GM21619 (cell line): ENCODE measurements at regions not wholly inside any gene's neighbourhood (a gene's known extent, or its start where the extent isn't known, plus 50 kb on each side); places are given as distances from the start of the nearest gene placed in this dataset.

Experiments
- ATAC-seq: cut with Tn5 transposase; IDR thresholded peaks from one replicate; pipeline ENCODE4 v1.9.1; 2021; ENCODE audit not compliant: unreplicated experiment

GRCh38 chr2:19045151-19045550 is 313.3 kb downstream of the OSR1 start:
- no peak for ATAC-seq

GRCh38 chr2:19043893-19044292 is 314.5 kb downstream of the OSR1 start:
- ATAC-seq, result no peak

GRCh38 chr2:19041434-19042041 is 316.9 kb downstream of the OSR1 start:
- ATAC-seq, result no peak

DNA sequence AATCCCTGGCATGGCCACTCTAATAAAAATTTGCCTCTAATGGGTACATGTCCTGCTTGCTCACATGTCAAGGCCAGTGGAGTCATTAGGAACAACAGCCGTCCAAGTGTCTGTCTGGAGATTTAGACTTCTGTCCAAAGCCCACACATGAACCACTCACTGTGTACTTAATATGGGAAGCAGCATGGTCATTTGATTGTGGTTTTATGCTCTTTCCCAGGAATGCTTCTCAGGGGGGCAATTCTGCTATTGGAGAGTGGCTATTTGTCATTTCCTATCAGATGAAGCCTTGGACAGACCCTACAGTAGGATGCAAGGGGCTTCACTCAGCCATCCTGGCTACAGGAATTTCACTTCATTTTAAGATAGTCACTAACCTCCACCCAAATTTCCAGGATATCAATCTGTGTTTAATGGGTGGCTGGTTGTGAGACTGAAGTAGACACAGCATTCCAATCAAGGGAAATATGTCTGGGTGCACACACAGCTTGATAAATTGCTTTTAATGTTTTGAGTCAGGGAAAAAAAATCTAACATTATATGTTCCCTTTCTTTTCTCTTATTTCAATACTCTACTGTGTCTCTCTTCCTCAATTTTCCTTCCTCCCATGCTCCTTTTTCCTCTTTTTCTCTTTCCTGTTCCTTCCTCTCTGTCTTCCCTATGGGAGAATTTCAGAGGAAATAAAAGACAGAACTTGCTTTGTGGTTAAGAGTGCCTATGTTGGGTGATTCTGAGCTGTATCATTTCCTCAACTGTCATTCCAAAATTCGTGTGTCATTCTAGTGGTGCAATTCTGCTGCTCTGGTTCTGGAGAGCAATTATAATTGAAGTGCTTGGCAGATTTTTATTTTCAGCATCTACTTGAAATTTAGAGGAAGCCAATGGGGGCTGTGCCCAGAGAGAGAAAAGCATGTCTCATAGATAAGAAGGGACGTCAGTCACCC is 320.1 kb downstream of the OSR1 start:
- ATAC-seq, result no peak

DNA sequence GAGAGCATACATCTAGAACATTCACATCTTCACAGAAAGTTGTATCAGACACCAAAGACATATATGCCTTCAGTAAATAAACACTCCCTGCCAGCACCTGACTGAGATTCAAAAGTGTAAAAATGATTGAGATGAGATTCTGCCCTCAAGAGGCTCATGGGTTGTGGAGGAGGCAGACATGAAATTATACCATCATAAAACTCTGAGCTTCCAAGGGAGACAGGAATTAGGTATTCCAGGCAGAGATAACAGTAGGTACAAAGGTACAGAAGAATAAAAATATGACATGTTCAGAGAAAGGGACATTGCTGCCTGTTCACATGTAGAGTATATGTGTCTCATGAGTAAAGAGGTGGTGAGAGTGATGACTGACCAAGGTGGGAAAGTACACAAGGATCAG is 322.3 kb downstream of the OSR1 start:
- ATAC-seq, result no peak

DNA sequence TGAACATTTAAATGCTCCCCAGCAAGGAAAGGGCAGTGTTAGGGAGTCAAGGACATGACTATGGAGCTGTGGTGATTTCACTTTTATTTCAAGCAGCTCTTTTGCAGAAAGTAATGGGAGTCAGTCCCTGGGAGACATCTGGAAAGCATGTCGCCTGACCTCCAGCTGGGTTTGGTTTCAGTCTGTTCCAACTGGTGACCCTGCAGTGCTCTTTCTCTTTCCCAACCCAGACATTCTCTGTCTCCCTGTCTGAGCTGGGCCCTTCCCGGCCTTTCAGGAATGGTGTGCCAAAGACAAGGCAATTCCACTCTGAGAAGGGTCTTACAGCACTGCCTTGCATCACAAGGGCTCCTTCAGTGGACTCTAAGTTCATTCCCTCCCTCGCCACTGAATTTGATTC is 323.2 kb downstream of the OSR1 start:
- no peak for ATAC-seq

- ATAC-seq, result no peak
Observed at GRCh38 chr2:19033240-19033639, 325.2 kb downstream of the OSR1 start.

DNA sequence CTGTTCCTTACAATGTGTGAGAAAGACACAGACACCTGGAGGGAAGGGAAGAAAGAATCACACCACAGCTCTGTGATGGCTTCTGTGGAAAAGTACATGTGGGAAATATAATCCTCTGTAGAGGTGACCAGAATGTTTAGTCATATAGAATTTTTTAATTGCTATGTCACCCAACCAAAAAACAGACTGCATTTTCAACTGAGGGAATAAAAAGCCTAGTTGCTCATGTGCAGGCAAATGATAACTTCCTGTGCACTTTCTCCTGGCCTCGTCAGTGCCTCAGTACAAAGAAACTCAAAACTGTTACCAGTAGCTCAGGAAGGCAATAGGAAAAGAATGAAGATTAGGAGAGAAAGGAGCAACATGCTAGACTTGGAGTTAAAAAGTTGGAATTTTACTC is 326.8 kb downstream of the OSR1 start:
- no peak for ATAC-seq

- ATAC-seq, result no peak
Observed at GRCh38 chr2:19029655-19030054, 328.8 kb downstream of the OSR1 start.

DNA sequence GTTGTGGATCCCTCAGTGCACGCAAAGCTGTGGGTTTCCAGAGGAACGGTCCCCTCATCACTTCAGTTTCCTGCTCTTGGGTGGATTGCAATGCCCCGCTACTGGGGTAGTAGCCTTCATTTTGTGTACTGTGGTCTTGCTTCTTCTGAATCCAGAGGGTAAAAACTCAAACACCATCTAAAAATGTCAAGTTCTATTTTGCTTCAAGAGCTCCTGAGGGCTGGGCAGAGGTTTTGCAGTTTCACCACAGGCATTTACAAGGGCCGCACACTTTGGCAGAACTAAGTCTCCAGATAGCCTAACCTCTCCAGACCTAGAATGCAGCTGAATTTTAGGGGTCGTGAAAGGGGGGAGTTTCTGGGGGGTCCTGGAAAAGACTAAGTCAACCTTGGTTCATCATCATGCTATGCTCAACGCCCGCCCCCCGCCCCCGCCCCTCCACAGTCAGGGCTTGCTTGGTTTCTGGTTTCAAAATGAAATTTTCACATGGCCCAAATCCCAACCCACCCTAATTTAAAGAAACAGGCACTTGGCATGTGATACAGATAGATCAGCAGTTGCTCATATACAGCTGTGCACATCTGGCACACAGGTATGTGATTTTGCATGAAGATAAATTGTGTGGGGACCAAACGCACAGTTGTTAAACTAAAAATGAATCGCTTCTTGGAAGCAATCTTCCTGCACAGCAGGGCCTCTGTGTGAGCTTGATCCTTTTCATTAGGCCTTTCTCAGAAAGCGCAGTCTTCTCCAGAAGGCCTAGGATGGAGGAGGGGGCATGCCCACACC is 329.6 kb downstream of the OSR1 start:
- no peak for ATAC-seq

DNA sequence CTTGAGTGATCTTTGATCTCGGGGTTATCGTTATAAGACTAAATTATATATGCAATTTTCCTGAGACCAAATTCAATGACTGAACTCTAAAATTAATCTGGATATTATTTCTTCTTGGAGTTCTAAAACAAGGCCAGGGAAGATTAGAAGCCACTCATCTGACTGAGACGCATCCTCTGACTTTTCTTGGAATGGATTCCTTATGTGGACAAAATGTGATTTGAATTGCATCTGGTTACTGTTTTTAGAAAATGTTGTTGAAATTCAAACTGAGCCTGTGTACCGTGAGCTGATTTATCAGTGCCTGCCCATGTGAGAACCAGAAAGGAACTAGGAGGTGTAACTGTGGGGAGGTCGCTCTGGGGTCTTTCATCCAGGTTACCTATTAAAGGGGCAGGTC is 330.8 kb downstream of the OSR1 start:
- ATAC-seq, result no peak

DNA sequence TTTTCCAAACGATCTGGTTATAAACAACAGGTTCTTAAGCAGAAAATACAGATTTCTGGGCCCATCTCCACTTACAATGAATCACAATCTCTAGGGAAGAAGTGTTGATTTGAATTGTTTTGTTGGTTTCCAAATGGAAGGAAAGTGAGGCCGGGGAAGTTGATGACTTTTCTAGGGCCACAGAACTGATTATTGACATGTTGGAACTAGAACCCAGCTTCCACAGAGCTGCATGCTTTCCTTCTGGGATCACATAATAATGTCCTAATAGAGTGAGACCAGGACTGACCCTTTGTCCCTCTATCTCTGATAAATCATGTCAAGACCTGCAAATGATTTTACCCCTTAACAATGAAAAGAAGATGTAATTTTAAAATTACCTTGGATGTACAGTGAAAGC is 332.2 kb downstream of the OSR1 start:
- ATAC-seq, result no peak

GRCh38 chr2:19022334-19022733 is 336.1 kb downstream of the OSR1 start:
- ATAC-seq, result no peak

DNA sequence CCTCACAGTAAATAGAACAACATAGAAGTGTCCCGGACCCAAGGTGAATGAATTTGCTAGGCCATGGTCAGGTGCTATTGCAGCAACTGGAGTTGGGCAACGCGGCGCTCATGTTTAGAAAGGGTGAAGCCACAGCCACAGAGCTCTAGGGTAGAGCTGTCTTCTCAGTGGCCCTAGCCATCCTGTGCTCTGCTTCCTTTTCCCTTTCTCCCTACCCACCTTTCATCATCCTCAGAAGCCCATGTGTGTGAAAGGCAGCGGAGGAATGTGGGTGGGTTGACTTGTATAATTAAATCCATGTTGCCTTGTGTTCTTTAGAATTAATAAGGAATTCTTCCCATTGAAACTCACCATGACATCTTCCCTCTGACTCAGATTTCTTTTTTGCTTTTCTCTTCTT is 336.7 kb downstream of the OSR1 start:
- no peak for ATAC-seq

GRCh38 chr2:19021100-19021476 is 337.3 kb downstream of the OSR1 start:
- no peak for ATAC-seq

GRCh38 chr2:19020144-19021099 is 338.0 kb downstream of the OSR1 start:
- no peak for ATAC-seq

DNA sequence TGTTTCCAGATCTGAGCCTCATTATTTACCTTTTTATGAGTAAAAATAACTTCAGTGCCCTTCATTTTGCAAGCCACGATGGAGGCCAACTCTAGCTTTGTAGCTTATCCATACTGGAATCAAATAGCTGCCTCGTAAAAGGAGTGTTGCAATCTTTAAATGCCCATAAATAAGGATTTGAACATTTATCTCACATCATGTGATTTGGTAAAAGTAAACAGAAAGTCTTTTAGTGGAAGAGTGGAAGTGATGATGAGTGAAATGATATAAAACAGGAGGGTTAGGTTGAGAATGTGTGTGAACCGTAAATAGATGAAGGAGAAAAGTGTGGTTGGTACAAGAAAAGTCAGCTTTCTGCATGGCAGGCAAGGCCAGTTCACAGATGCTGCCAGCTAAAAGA is 348.9 kb downstream of the OSR1 start:
- no peak for ATAC-seq

- no peak for ATAC-seq
Observed at GRCh38 chr2:19003554-19003953, 354.9 kb downstream of the OSR1 start.

GRCh38 chr2:19000776-19001175 is 357.6 kb downstream of the OSR1 start:
- no peak for ATAC-seq

DNA sequence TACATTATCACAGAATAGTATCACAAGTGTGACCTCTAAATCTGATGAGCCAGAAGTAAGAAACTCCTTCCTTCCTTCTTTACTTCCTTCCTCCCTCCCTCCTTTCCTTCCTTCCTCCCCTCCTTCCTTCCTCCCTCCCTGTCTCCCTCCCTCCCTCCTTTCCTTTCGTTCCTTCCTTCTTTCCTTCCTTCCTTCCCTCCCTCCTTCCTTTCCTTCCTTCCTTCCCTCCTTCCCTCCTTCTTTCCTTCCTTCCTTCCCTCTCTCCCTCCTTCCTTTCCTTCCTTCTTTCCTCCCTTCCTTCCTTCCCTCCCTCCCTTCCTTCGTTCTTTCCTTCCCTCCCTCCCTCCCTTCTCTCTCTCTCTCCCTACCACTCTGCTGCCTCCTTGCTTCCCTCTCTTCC is 359.2 kb downstream of the OSR1 start:
- no peak for ATAC-seq

DNA sequence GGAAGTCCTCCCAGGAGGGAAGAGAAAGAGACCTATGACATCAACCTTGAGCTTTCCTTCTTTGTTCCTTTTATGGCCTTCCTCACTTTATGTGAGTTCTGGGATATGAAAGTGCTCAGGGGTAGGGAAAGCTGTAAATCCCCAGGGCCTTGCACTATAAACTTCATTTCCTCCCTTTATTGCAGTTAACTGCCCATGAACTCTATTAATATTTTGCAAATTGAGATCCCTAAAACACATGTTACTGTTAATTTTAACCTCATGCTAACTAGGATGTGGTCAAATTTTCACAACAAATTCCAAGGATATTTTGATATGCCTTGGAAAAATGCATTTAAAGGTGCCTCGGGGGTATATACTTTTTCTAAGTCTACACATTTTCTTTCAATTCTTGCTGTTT is 359.9 kb downstream of the OSR1 start:
- no peak for ATAC-seq
